ENCODE measurements at regions not wholly inside any gene's neighbourhood (a gene's known extent, or its start where the extent isn't known, plus 50 kb on each side); places are given as distances from the start of the nearest gene placed in this dataset.

- TF ChIP-seq CTCF (IDR thresholded peaks at IDR 0.05): no peak
- no peak for TF ChIP-seq REST (IDR thresholded peaks at IDR 0.05; ENCODE audit: insufficient read depth in 1 of 2, low read depth in 2 of 2, low read length in 1 of 2)
- no peak for TF ChIP-seq POLR2AphosphoS5 (IDR thresholded peaks at IDR 0.05; ENCODE audit: low read depth, low read length)
- no peak for TF ChIP-seq SIN3A (IDR thresholded peaks at IDR 0.05; ENCODE audit: borderline replicate concordance, insufficient read depth, low read depth, low read length)
- no peak for TF ChIP-seq TCF7L2 (IDR thresholded peaks at IDR 0.05; ENCODE audit: low read depth, low read length)
Observed at GRCh38 chr4:26151615-26152014, 169.2 kb upstream of the RBPJ start.

Data from Panc1 (cell line).